Kidney epithelial cell (primary cell): ENCODE measurements at regions not wholly inside any gene's neighbourhood (a gene's known extent, or its start where the extent isn't known, plus 50 kb on each side); places are given as distances from the start of the nearest gene placed in this dataset.

Experiments
- DNase-seq: peaks from one replicate; pipeline ENCODE4 v3.0.0-alpha.2; 2010; ENCODE audit warnings: low read depth
- H3K27me3 ChIP-seq: 2 replicates; pipeline ENCODE4 v1.6.0; 2011; ENCODE audit warnings: low read length; ENCODE audit not compliant: control insufficient read depth, insufficient read depth
- H3K36me3 ChIP-seq: 2 replicates; pipeline ENCODE4 v1.5.1; 2011; ENCODE audit warnings: low read length; ENCODE audit not compliant: control insufficient read depth, insufficient read depth
- H3K4me3 ChIP-seq: 2 replicates; pipeline ENCODE4 v1.5.1; 2011; ENCODE audit warnings: low read depth, mild to moderate bottlenecking, control low read depth, low read length
- CTCF ChIP-seq: IDR thresholded peaks from 2 replicates; pipeline ENCODE4 v1.5.1; 2011; ENCODE audit warnings: mild to moderate bottlenecking, moderate library complexity, low read length, control low read depth, inconsistent platforms; ENCODE audit not compliant: insufficient read depth, poor library complexity, severe bottlenecking

DNA sequence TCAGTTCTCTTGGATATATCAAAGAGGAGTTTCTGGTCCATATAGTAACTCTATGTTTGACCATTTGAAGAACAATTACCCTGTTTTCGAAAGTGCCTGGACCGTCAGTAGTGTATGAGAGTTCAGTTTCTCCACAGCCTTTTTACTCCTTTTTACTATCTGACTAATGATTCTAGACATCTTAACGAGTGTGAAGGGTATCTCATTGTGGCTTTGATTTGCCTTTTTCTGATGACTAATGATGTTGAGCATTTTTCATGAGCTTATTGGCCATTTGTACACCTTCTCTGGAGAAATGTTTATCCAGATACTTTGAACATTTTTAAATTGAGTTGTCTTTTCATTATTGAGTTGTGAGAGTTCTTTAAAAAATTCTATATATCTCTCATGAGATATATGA, 114.9 kb upstream of the ATXN1 start:
- Histone ChIP-seq H3K4me3 (no peak overlapping the region), H3K27me3 (no peaks in the 10 kb centered on the region), H3K36me3 (no peaks in the 10 kb centered on the region)
- no peak for DNase-seq
- no peak for TF ChIP-seq CTCF

GRCh38 chr6:16873698-16874097, 112.4 kb upstream of the ATXN1 start:
- Histone ChIP-seq H3K4me3 (no peak overlapping the region), H3K36me3 (no peaks in the 10 kb centered on the region), H3K27me3 (no peaks in the 10 kb centered on the region)
- no peak for DNase-seq
- no peak for TF ChIP-seq CTCF

GRCh38 chr6:16872543-16873235, 111.4 kb upstream of the ATXN1 start:
- TF ChIP-seq CTCF = no peak
- H3K27me3 ChIP-seq = no peaks in the 10 kb centered on the region
- no peak overlapping the region for H3K4me3 ChIP-seq
- no peaks in the 10 kb centered on the region for H3K36me3 ChIP-seq
- DNase-seq = no peak

GRCh38 chr6:16871047-16871446, 109.8 kb upstream of the ATXN1 start:
- Histone ChIP-seq H3K4me3 (no peak overlapping the region), H3K36me3 (no peaks in the 10 kb centered on the region), H3K27me3 (no peaks in the 10 kb centered on the region)
- no peak for TF ChIP-seq CTCF
- no peak for DNase-seq

- Histone ChIP-seq H3K27me3 (no peaks in the 10 kb centered on the region), H3K4me3 (no peak overlapping the region), H3K36me3 (no peaks in the 10 kb centered on the region)
- TF ChIP-seq CTCF = no peak
- DNase-seq = no peak
These were observed 107.7 kb upstream of the ATXN1 start for GRCh38 chr6:16868968-16869367.

GRCh38 chr6:16857969-16858592, 96.8 kb upstream of the ATXN1 start:
- TF ChIP-seq CTCF = no peak
- H3K27me3 ChIP-seq = no peaks in the 10 kb centered on the region

More at GRCh38 chr6:16857969-16858592, 96.8 kb upstream of the ATXN1 start:
- Histone ChIP-seq H3K4me3 (no peak overlapping the region), H3K36me3 (no peaks in the 10 kb centered on the region)
- DNase-seq = no peak
